ENCODE measurements at regions not wholly inside any gene's neighbourhood (a gene's known extent, or its start where the extent isn't known, plus 50 kb on each side); places are given as distances from the start of the nearest gene placed in this dataset.
A peak's percentile ranks its signal among the peaks of the same experiment; 100 is the strongest.
"Not testable (repeated sequence)": the region's sequence is repeated elsewhere in the genome, so short reads cannot be mapped to it uniquely, and the experiment has no call there.

DNA sequence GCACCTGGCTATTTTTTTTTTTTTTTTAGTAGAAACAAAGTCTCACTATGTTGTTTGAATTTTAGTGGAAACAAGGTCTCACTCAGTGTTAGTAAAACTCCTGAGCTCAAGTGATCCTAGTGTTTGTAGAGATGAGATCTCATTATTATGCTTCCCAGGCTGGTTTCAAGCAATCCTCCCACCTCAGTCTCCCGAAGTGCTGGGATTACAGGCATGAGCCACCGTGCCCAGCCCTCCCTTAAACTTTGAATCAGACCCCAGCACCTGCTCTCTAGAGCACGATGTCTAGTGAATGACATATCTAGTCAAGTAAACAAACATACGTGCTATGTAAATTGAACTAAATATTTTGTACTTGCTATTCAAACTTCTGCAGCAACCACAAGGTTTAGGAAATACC, 105.6 kb upstream of the MYO3A start:
- H3K9ac ChIP-seq (ENCODE audit: low read length in 3 of 3), result no peak overlapping the region
- intact Hi-C loops (cut with DNase I), result no loop called here
- FAIRE-seq (no peak), DNase-seq (no peak)
- TF ChIP-seq, protein P1, sequence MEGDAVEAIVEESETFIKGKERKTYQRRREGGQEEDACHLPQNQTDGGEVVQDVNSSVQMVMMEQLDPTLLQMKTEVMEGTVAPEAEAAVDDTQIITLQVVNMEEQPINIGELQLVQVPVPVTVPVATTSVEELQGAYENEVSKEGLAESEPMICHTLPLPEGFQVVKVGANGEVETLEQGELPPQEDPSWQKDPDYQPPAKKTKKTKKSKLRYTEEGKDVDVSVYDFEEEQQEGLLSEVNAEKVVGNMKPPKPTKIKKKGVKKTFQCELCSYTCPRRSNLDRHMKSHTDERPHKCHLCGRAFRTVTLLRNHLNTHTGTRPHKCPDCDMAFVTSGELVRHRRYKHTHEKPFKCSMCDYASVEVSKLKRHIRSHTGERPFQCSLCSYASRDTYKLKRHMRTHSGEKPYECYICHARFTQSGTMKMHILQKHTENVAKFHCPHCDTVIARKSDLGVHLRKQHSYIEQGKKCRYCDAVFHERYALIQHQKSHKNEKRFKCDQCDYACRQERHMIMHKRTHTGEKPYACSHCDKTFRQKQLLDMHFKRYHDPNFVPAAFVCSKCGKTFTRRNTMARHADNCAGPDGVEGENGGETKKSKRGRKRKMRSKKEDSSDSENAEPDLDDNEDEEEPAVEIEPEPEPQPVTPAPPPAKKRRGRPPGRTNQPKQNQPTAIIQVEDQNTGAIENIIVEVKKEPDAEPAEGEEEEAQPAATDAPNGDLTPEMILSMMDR (IDR thresholded peaks at IDR 0.05; ENCODE audit: borderline replicate concordance, extremely low read depth, insufficient read depth), result no peak
- no peaks in the 10 kb centered on the region for H3K9me3 ChIP-seq (ENCODE audit: control insufficient read depth in 2 of 3, insufficient read depth in 1 of 3, low read length in 3 of 3)
- no peaks in the 10 kb centered on the region for H3K36me3 ChIP-seq (ENCODE audit: control insufficient read depth in 2 of 3, insufficient read depth in 3 of 3, low read length in 3 of 3)
- no peaks in the 10 kb centered on the region for H3K27me3 ChIP-seq (ENCODE audit: control insufficient read depth, insufficient read depth, low read length)
- H3K27ac ChIP-seq (ENCODE audit: low read depth in 2 of 2, low read length in 2 of 2), result no peak overlapping the region
- peaks cover 0 to 8% (median 2%) of the 10 kb centered on the region in 3 donors for H3K4me1 ChIP-seq (ENCODE audit: control insufficient read depth in 2 of 3, insufficient read depth in 2 of 3, low read depth in 1 of 3, low read length in 3 of 3)
- H3K4me3 ChIP-seq (ENCODE audit: low read length in 3 of 3), result no peak overlapping the region

DNA sequence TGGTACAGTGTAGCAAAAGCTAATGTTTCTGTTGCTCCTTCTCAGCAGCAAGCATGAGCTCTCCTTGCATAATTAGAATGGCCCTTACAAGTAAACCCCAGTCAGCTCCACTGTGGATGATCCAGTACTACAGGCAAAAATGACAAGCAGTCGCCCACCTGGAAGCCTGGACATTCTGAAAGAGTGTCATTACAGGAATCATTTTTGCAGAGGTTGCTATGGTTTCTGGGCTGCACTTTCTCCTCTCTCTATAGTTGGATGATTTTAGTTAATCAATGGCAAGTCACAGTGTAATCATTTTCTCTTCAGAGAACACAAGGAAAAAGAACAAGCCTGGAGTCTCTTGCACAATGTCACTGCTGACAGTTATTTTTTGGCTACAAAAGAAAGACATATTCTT, 102.9 kb upstream of the MYO3A start:
- no peaks in the 10 kb centered on the region for H3K36me3 ChIP-seq (ENCODE audit: control insufficient read depth in 2 of 3, insufficient read depth in 3 of 3, low read length in 3 of 3)
- no peaks in the 10 kb centered on the region for H3K27me3 ChIP-seq (ENCODE audit: control insufficient read depth, insufficient read depth, low read length)
- H3K4me1 ChIP-seq (ENCODE audit: control insufficient read depth in 2 of 3, insufficient read depth in 2 of 3, low read depth in 1 of 3, low read length in 3 of 3), result peaks cover 0 to 8% (median 2%) of the 10 kb centered on the region in 3 donors
- TF ChIP-seq, protein P1 (IDR thresholded peaks at IDR 0.05; ENCODE audit: borderline replicate concordance, extremely low read depth, insufficient read depth), result no peak
- DNase-seq (peak in 4 of 5 donors; percentile 38 to 76 (median 64)), FAIRE-seq (peak; percentile 82)
- H3K9me3 ChIP-seq (ENCODE audit: control insufficient read depth in 2 of 3, insufficient read depth in 1 of 3, low read length in 3 of 3), result no peaks in the 10 kb centered on the region
- no peak overlapping the region for H3K9ac ChIP-seq (ENCODE audit: low read length in 3 of 3)
- peak overlapping the region in 1 of 3 donors; percentile 12 for H3K4me3 ChIP-seq (ENCODE audit: low read length in 3 of 3)
- intact Hi-C loops (cut with DNase I), result no loop called here
- peak overlapping the region in 1 of 2 donors; percentile 1 for H3K27ac ChIP-seq (ENCODE audit: low read depth in 2 of 2, low read length in 2 of 2)

DNA sequence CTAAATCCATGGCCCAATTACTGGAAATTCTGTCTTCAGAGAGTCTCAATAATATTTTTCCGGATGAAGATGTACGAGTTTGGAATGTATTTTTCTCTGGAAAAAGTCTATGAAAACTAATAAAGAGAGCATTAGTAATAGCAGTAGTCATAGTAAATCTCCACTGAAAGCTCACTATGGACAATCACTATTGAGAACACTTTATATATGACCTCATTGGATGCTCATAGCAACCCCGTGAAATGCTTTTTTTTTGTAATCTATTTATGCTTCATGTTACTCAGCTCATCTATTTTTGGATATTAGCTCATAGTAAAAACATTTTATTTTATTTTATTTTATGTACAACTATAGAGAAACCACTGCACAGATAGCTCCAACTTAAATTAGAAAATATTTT, 94.3 kb upstream of the MYO3A start:
- no peaks in the 10 kb centered on the region for H3K27me3 ChIP-seq (ENCODE audit: control insufficient read depth, insufficient read depth, low read length)
- no peaks in the 10 kb centered on the region for H3K36me3 ChIP-seq (ENCODE audit: control insufficient read depth in 2 of 3, insufficient read depth in 3 of 3, low read length in 3 of 3)
- H3K9ac ChIP-seq (ENCODE audit: low read length in 3 of 3), result no peak overlapping the region
- intact Hi-C loops (cut with DNase I), result no loop called here
- H3K4me3 ChIP-seq (ENCODE audit: low read length in 3 of 3), result no peak overlapping the region
- TF ChIP-seq, protein P1 (IDR thresholded peaks at IDR 0.05; ENCODE audit: borderline replicate concordance, extremely low read depth, insufficient read depth), result no peak
- no peaks in the 10 kb centered on the region for H3K4me1 ChIP-seq (ENCODE audit: control insufficient read depth in 2 of 3, insufficient read depth in 2 of 3, low read depth in 1 of 3, low read length in 3 of 3)
- no peak for FAIRE-seq
- no peak overlapping the region for H3K27ac ChIP-seq (ENCODE audit: low read depth in 2 of 2, low read length in 2 of 2)
- no peak for DNase-seq
- H3K9me3 ChIP-seq (ENCODE audit: control insufficient read depth in 2 of 3, insufficient read depth in 1 of 3, low read length in 3 of 3), result no peaks in the 10 kb centered on the region

- not testable (repeated sequence) for FAIRE-seq
These were observed 93.2 kb upstream of the MYO3A start for GRCh38 chr10:25840875-25841274.

More at GRCh38 chr10:25840875-25841274, 93.2 kb upstream of the MYO3A start:
- H3K36me3 ChIP-seq (ENCODE audit: control insufficient read depth in 2 of 3, insufficient read depth in 3 of 3, low read length in 3 of 3); H3K4me3 ChIP-seq (ENCODE audit: low read length in 3 of 3); H3K9ac ChIP-seq (ENCODE audit: low read length in 3 of 3); H3K27ac ChIP-seq (ENCODE audit: low read depth in 2 of 2, low read length in 2 of 2); DNase-seq; H3K9me3 ChIP-seq (ENCODE audit: control insufficient read depth in 2 of 3, insufficient read depth in 1 of 3, low read length in 3 of 3); intact Hi-C loops (cut with DNase I); H3K4me1 ChIP-seq (ENCODE audit: control insufficient read depth in 2 of 3, insufficient read depth in 2 of 3, low read depth in 1 of 3, low read length in 3 of 3); H3K27me3 ChIP-seq (ENCODE audit: control insufficient read depth, insufficient read depth, low read length): not testable (repeated sequence)

All from kidney (tissue), 13 donors.